Smooth muscle cell (in vitro differentiated cells): ENCODE measurements at regions not wholly inside any gene's neighbourhood (a gene's known extent, or its start where the extent isn't known, plus 50 kb on each side); places are given as distances from the start of the nearest gene placed in this dataset.

ENCODE experiments used
- DNase-seq: peaks from one replicate; lab custom pipeline; 2025; ENCODE audit not compliant: unreplicated experiment; lab: John Stamatoyannopoulos, UW
- H2AFZ ChIP-seq: fragments of 200-600 bp; sonication (generic); 2 replicates; pipeline ENCODE4 v1.6.0; 2016; ENCODE audit warnings: antibody characterized with exemption, low read depth, mild to moderate bottlenecking
- H3F3A ChIP-seq: fragments of 200-600 bp; sonication (generic); 2 replicates; pipeline ENCODE4 v1.6.0; 2017; ENCODE audit warnings: antibody characterized with exemption, low read depth
- H3K27ac ChIP-seq: fragments of 200-600 bp; sonication (generic); 2 replicates; pipeline ENCODE4 v1.5.1; 2016; ENCODE audit warnings: low read depth, mild to moderate bottlenecking
- H3K27me3 ChIP-seq: fragments of 200-600 bp; sonication (generic); 2 replicates; pipeline ENCODE4 v1.6.1; 2016; ENCODE audit warnings: low read depth, mild to moderate bottlenecking
- H3K36me3 ChIP-seq: fragments of 200-600 bp; sonication (generic); 2 replicates; pipeline ENCODE4 v1.5.1; 2016; ENCODE audit warnings: low read depth
- H3K4me1 ChIP-seq: fragments of 200-600 bp; sonication (generic); 2 replicates; pipeline ENCODE4 v1.5.1; 2016; ENCODE audit warnings: low read depth
- H3K4me2 ChIP-seq: fragments of 200-600 bp; sonication (generic); 2 replicates; pipeline ENCODE4 v1.6.0; 2016; ENCODE audit warnings: mild to moderate bottlenecking
- H3K4me3 ChIP-seq: fragments of 200-600 bp; sonication (generic); 2 replicates; pipeline ENCODE4 v1.5.1; 2016; ENCODE audit warnings: mild to moderate bottlenecking
- H3K79me2 ChIP-seq: fragments of 200-600 bp; sonication (generic); 2 replicates; pipeline ENCODE4 v1.6.0; 2016; ENCODE audit warnings: low read depth, mild to moderate bottlenecking
- H3K9ac ChIP-seq: fragments of 200-600 bp; sonication (generic); 2 replicates; pipeline ENCODE4 v1.6.0; 2016; ENCODE audit warnings: low read depth
- H3K9me3 ChIP-seq: fragments of 200-600 bp; sonication (generic); replicated peaks from 2 replicates; pipeline ENCODE4 v1.5.1; 2016; ENCODE audit warnings: low read depth
- H4K20me1 ChIP-seq: fragments of 200-600 bp; sonication (generic); 2 replicates; pipeline ENCODE4 v1.6.0; 2016; ENCODE audit warnings: low read depth
- WGBS: methylation state at CpG from one replicate; pipeline ENCODE4 v1.1.7; 2016; ENCODE audit warnings: low lambda C conversion rate; 5-methylcytosine and 5-hydroxymethylcytosine counted together
- TF ChIP-seq, protein P1 (sequence below): fragments of 200-600 bp; sonication (generic); IDR thresholded peaks from 2 replicates; pipeline ENCODE4 v1.5.1; 2017; ENCODE audit warnings: borderline replicate concordance, mild to moderate bottlenecking, antibody characterized with exemption; ENCODE audit not compliant: insufficient read depth, poor library complexity, severe bottlenecking

DNA sequence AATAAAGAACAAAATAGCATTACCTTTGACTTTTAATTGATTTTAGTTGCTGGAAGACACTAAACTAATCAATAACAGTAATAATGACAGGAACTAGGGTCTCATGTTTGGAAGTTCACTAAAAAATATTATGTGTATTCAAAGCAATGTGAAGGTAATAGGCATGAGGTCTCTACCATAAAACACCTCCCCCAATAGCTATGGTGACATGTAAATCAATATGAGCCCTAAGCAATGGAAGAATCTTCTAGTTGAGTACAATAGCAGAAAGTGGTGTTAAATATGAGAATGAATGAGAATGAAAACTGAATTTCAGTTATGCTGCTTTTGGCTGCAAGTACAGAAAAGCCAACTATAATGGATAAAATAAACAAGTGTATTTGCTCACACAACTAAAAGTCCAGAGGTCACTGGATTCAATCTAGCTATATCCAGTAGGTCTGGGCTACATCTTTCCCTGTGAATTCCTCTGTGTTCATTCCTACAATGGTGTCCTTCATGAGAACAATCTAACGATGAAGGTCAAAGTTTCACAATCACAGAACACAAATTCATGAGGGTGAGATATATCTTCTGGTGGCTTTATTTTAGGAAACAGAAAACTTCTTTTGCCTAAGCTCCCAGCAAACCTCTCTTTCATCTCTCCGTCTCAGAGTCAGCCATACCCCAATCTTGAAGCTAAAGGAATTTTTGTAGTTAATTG lies 728.0 kb downstream of the FSCB start:
- Histone ChIP-seq H4K20me1 (no peaks in the 10 kb centered on the region), H3K36me3 (no peaks in the 10 kb centered on the region), H3K4me2 (no peak overlapping the region), H2AFZ (peak overlapping the region; percentile 28), H3K27ac (no peak overlapping the region), H3K9ac (no peak overlapping the region), H3K27me3 (no peaks in the 10 kb centered on the region), H3K9me3 (no peaks in the 10 kb centered on the region), H3K79me2 (no peaks in the 10 kb centered on the region), H3K4me1 (no peaks in the 10 kb centered on the region), H3F3A (no peaks in the 10 kb centered on the region), H3K4me3 (no peak overlapping the region)
- no peak for DNase-seq
- TF ChIP-seq, protein P1, sequence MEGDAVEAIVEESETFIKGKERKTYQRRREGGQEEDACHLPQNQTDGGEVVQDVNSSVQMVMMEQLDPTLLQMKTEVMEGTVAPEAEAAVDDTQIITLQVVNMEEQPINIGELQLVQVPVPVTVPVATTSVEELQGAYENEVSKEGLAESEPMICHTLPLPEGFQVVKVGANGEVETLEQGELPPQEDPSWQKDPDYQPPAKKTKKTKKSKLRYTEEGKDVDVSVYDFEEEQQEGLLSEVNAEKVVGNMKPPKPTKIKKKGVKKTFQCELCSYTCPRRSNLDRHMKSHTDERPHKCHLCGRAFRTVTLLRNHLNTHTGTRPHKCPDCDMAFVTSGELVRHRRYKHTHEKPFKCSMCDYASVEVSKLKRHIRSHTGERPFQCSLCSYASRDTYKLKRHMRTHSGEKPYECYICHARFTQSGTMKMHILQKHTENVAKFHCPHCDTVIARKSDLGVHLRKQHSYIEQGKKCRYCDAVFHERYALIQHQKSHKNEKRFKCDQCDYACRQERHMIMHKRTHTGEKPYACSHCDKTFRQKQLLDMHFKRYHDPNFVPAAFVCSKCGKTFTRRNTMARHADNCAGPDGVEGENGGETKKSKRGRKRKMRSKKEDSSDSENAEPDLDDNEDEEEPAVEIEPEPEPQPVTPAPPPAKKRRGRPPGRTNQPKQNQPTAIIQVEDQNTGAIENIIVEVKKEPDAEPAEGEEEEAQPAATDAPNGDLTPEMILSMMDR = no peak
- WGBS = 19% methylated on average over 2 of the region's 2 CpGs

DNA sequence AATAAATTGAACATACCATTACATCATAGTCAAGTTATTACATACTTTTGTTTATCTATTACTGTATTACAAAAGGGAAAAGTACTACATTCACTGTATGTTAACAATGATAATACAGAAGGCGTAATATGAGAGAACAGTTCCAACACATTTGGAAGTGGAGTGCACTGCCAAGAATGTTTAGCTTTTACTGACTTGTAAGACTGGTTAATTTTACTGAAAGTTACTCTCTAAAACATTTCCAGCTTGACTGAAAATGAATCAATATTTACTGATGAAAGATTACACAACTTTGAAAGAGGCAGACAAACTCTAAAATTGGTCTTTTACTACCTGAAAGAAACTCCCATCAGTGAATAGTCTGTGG lies 728.5 kb downstream of the FSCB start:
- no peak for DNase-seq
- Histone ChIP-seq H4K20me1 (no peaks in the 10 kb centered on the region), H3F3A (no peaks in the 10 kb centered on the region), H3K9me3 (no peaks in the 10 kb centered on the region), H3K4me3 (no peak overlapping the region), H2AFZ (no peak overlapping the region), H3K79me2 (no peaks in the 10 kb centered on the region), H3K9ac (no peak overlapping the region), H3K4me2 (no peak overlapping the region), H3K4me1 (no peaks in the 10 kb centered on the region), H3K36me3 (no peaks in the 10 kb centered on the region), H3K27me3 (no peaks in the 10 kb centered on the region), H3K27ac (no peak overlapping the region)
- 93% methylated on average over 1 of the region's 1 CpG for WGBS
- TF ChIP-seq, protein P1 = no peak

DNA sequence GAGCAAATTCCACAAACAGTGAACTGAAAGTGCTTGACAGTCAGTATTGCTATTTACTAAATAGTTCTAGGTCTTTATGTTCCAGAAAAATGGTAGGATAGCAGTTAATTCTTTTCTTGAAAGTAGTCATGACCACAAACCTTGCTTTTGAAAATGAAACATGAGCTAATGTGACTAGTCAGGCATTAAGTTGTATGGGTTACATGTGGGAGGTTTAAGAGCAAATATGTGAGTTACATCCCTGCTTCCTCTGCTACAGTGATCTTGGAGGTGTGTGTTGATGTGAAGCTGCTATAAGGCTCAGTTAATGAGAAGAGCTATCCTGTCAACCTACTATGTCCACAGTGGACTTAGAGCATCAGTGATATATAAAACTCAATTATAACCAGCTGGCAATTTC lies 741.6 kb downstream of the FSCB start:
- Histone ChIP-seq H3K4me1 (no peaks in the 10 kb centered on the region), H2AFZ (no peak overlapping the region), H3K27ac (no peak overlapping the region), H3K36me3 (no peaks in the 10 kb centered on the region), H3K9me3 (no peaks in the 10 kb centered on the region), H3F3A (no peaks in the 10 kb centered on the region), H3K4me2 (peak overlapping the region; percentile 39), H3K9ac (no peak overlapping the region), H3K4me3 (no peak overlapping the region), H3K27me3 (no peaks in the 10 kb centered on the region), H3K79me2 (no peaks in the 10 kb centered on the region), H4K20me1 (no peaks in the 10 kb centered on the region)
- TF ChIP-seq, protein P1 = no peak
- DNase-seq = no peak

- Histone ChIP-seq H3K79me2 (no peaks in the 10 kb centered on the region), H3K4me1 (no peaks in the 10 kb centered on the region), H3F3A (no peaks in the 10 kb centered on the region), H3K9me3 (no peaks in the 10 kb centered on the region), H2AFZ (no peak overlapping the region), H3K4me2 (no peak overlapping the region), H3K36me3 (no peaks in the 10 kb centered on the region), H3K4me3 (no peak overlapping the region), H3K9ac (no peak overlapping the region), H3K27ac (no peak overlapping the region), H3K27me3 (no peaks in the 10 kb centered on the region), H4K20me1 (no peaks in the 10 kb centered on the region)
- DNase-seq = no peak
- WGBS = 94% methylated on average over 1 of the region's 1 CpG
- TF ChIP-seq, protein P1 = no peak
Observed at GRCh38 chr14:43764433-43764832, 742.6 kb downstream of the FSCB start.
